ENCODE measurements at regions not wholly inside any gene's neighbourhood (a gene's known extent, or its start where the extent isn't known, plus 50 kb on each side); places are given as distances from the start of the nearest gene placed in this dataset.
"Not testable (repeated sequence)": the region's sequence is repeated elsewhere in the genome, so short reads cannot be mapped to it uniquely, and the experiment has no call there.

- no peak for DNase-seq
Observed at GRCh38 chr10:11691319-11691755, 50.8 kb upstream of the ECHDC3 start.

DNA sequence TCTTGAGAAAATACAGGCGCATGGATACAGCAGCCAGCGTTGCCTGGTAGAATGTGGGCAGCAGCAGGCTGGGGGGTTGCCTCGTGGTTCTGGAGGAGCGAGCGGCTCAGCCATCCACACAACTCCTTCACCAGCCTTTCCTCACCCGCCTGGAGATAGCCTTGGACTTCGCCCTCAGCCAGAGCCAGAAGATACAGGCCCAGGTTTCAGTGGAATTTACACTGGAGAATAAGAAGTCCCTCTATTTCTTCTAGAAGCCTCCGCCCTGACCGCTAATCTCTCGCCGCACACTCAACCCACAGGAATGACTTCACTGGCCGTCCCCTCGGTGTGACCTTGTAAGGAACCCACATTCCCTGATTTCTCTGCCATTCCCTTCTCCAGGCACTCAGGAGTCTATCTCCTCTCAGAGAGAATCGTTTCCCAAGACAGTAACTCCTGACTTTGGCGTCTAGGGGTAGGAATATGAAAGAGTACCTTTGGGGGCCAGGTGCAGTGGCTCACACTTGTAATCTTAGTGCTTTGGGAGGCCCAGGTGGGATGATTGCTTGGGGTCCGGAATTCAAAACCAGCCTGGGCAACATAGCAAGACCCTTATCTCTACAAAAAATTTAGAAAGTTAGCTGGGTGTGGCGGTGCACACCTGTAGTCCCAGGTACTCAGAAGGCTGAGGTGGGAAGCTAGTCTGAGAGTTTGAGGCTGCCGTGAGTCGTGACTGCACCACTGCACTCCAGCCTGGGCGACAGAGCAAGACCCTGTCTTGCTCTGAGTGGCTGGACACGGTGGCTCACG lies 52.0 kb upstream of the ECHDC3 start:
- DNase-seq = no peak

DNA sequence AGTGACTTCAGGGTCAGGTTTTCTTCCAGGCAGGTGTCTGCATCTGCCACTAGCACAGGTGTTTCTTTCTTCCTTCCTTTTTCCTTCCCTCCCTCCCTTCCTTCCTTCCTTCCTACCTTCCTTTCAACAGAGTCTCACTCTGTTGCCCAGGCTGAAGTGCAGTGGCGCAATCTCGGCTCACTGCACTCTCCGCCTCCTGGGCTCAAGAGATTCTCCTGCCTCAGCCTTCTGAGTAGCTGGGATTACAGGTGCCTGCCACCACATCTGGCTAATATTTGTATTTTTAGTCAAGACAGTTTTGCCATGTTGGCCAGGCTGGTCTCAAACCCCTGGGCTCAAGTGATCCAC lies 53.8 kb upstream of the ECHDC3 start:
- not testable (repeated sequence) for DNase-seq

GRCh38 chr10:11687779-11688447 lies 54.3 kb upstream of the ECHDC3 start:
- no peak for DNase-seq

DNA sequence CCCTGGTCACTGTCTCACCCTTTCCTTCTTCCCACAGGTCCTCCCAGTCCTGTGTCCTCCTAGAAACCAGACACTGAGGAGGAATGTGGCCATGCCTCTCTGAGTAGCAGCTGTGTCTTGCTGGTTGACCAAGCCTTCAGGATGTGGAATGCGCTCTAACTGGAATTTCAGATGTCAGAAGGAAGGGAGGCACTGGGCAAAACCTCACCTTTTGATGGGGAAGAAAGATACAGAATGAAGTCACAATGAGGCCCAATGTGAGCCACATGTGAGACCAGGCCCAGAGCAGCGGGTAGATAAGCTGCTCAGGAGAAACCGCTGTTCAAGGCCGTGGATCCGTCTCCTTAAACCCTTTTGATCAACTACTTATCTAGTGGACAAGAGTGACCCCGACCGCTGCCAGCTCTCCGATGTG lies 54.8 kb upstream of the ECHDC3 start:
- DNase-seq = no peak

GRCh38 chr10:11685787-11686218 lies 56.4 kb upstream of the ECHDC3 start:
- DNase-seq = no peak

DNA sequence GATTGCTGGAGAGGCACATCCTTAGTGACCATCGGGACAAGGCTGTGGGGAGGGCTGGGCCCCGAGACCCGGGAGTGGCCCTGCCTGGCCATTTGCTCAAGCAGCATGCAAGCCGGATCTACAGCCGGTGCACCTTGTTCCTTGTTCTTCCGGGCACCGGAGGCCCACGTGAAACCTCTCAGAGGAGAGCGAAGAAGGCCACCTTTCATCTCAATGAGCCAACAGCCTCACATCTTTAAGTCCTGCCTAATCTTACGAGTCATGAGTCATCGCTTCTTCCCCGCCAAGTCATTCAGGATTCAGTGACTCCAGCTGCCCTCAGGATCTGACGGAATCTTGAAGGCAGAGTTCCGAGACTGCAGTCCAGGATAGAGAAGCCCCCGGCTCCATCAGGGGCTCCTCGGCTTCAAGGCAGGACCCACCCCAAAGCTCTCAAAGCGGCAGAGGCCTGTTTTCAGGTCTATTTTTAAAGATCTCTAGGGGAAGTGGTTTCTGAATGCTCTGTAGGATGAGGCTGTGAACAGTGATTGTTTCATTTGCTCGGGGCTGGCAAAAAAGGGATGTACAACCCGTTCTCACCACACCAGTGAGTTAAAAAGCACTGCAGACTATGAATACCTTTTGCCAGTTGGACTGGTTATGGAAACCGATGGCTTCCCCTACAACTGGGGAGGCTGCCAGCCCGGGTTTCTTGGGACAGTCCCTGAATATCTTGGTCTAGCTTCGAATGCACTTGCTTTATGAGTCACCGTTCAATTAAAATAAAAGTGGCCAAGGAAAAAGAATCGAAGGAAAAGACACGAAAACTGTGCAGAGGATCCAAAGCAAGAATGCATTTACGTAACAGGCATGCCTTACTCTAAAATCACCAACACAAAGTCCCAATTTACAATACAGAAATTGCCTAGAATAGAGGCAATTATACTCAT lies 57.2 kb upstream of the ECHDC3 start:
- DNase-seq = no peak

DNA sequence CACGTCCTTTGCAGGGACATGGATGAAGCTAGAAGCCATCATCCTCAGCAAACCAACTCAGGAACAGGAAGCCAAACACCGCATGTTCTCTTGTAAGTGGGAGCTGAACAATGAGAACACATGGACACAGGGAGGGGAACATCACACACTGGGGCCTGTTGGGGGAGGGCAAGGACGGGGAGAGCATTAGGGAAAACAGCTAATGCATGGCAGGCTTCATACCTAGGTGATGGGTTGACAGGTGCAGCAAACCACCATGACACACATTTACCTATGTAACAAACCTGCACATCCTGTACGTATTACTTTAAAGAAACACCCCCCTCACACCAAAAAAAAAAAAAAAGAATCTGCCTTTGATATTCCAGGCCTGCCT lies 57.9 kb upstream of the ECHDC3 start:
- DNase-seq = not testable (repeated sequence)

- peak; percentile 9 for DNase-seq
Observed at GRCh38 chr10:11683529-11684320, 58.5 kb upstream of the ECHDC3 start.

DNA sequence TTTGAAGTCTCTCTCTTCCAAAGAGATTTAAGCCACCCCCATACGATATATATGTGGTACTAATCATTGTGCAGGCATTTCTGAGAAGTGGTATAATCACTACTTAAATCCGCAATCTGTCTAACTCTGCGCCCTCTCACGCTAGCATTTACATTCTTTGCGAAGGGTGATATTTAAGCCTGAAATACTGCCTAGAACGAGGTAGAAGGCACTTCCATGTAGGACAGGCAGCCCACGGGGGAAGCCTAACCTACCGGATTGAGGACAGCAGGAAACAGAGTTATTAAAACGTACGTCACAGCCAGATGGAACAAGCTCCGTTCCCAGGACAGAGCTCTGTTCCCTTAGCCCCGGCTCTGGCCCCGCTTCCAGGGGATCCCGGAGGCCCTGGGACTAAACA lies 59.3 kb upstream of the ECHDC3 start:
- DNase-seq = no peak

- no peak for DNase-seq
Observed at GRCh38 chr10:11682267-11682683, 59.9 kb upstream of the ECHDC3 start.

- no peak for DNase-seq
Observed at GRCh38 chr10:11680496-11680895, 61.7 kb upstream of the ECHDC3 start.

- DNase-seq = no peak
Observed at GRCh38 chr10:11679946-11680345, 62.2 kb upstream of the ECHDC3 start.

DNA sequence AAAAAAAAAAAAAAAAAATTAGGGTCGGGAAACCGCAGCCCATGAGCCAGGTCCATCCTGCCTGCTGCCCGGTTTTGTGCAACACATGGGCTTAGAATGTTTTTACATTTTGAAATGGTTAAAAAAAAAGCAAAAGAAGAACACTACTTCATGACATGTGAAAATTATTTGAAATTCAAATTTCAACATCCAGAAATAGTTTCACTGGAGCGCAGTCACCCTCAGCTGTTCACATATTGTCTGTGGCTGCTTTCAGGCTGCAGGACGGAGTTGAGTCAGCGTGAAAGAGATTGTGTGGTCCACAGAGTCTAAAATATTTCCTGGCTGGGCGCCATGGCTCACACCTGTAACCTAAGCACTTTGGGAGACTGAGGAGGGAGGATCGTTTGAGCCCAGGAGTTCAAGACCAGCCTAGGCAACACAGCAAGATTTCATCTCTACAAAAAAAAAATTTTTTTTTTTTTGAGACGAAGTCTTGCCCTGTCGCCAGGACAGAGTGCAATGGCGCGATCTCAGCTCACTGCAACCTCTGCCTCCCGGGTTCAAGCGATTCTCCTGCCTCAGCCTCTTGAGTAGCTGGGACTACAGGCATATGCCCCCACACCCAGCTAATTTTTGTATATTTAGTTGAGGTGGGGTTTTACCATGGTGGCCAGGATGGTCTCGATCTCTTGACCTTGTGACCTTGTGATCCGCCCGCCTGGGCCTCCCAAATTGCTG lies 63.9 kb upstream of the ECHDC3 start:
- DNase-seq = no peak

GRCh38 chr10:11677480-11677879 lies 64.7 kb upstream of the ECHDC3 start:
- no peak for DNase-seq

- no peak for DNase-seq
Observed at GRCh38 chr10:11673346-11674280, 62.2 kb upstream of the USP6NL start.

GRCh38 chr10:11672836-11673235 lies 61.4 kb upstream of the USP6NL start:
- no peak for DNase-seq

DNA sequence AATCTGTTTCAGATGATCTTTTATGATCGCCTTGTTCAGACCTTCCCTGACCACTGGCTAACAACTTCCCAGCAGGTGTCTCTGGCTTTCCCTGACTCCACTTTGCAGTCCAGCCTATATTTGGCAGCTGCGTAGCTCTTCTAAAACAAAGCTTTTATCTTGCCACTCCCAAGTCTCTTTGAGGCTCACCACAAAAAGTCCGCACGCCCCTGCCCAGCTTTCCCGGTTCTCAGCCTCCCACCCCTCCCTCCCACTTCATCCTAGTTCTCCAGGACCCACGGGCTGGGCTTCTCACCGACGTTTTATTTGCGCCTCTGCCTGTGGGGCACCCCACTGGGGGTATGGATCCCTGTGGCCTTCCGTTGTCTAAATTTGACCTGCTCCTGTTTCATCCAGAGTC lies 58.9 kb upstream of the USP6NL start:
- DNase-seq = no peak

- no peak for DNase-seq
Observed at GRCh38 chr10:11668847-11669610, 57.6 kb upstream of the USP6NL start.

DNA sequence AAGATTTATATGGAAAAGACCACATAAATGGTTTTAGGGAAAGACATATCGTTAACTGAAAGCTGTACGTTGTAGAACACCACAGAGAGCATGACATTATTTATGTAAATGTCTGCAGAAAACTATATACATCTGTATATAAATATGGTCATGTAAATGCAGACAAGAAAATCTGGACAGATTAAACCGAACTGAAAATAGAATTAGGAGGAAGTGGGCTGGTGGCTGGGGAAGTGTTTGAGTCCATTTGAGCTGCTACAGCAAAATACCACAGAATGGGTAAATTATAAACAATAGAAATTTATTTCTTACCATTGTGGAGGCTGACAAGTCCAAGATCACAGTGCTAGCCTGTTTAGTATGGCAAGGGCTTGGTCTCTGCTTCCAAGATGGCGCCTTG lies 56.3 kb upstream of the USP6NL start:
- DNase-seq = no peak

Data from SHP77 treated with DMSO at 0.1 percent for 48 hours (cell line).